Type B pancreatic cell (in vitro differentiated cells): ENCODE measurements at regions not wholly inside any gene's neighbourhood (a gene's known extent, or its start where the extent isn't known, plus 50 kb on each side); places are given as distances from the start of the nearest gene placed in this dataset.

Experiments
- DNase-seq: peaks from one replicate; pipeline ENCODE4 v3.0.0; 2021; ENCODE audit warnings: mixed read lengths; ENCODE audit not compliant: unreplicated experiment; ENCODE audit errors: extremely low spot score
- H3K27ac Mint-ChIP-seq: 2 replicates; pipeline ENCODE4 v1.8.0; 2021; ENCODE audit warnings: mild to moderate bottlenecking, mixed read lengths
- H3K27me3 Mint-ChIP-seq: 2 replicates; pipeline ENCODE4 v1.8.0; 2021; ENCODE audit warnings: mixed read lengths
- H3K36me3 Mint-ChIP-seq: 2 replicates; pipeline ENCODE4 v1.8.0; 2021; ENCODE audit warnings: mixed read lengths
- H3K4me1 Mint-ChIP-seq: one replicate; pipeline ENCODE4 v1.8.0; 2021; ENCODE audit warnings: mixed read lengths; ENCODE audit not compliant: unreplicated experiment
- H3K4me3 Mint-ChIP-seq: 2 replicates; pipeline ENCODE4 v1.8.0; 2021; ENCODE audit warnings: mild to moderate bottlenecking, mixed read lengths
- H3K9me3 Mint-ChIP-seq: 2 replicates; pipeline ENCODE4 v1.8.0; 2021; ENCODE audit warnings: mixed read lengths
- TF ChIP-seq, protein P1 (sequence below): fragments of 200-600 bp; sonication (generic); conservative IDR thresholded peaks from 2 replicates; pipeline ENCODE4 v1.5.0; 2021; ENCODE audit warnings: antibody characterized with exemption, mild to moderate bottlenecking

DNA sequence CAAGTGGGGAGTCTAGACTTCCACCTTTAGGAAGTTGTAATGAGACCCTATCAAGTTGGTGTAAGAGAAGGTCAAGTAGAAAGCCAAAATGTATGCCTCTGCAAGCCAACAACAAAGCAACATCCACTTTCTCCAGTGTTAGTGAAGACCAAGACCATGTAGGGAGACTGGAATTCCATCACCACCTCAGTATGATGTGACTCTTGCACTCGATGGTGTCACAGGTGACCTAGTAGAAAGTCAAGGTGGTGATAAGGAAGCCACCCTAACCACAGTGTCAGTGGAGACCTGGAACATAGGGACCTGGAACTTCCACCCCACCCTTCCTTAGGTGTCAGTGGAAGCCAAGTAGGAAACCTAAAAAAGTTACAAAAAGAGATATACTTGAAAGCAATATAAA, 278.1 kb upstream of the KCNMB2 start:
- TF ChIP-seq, protein P1, sequence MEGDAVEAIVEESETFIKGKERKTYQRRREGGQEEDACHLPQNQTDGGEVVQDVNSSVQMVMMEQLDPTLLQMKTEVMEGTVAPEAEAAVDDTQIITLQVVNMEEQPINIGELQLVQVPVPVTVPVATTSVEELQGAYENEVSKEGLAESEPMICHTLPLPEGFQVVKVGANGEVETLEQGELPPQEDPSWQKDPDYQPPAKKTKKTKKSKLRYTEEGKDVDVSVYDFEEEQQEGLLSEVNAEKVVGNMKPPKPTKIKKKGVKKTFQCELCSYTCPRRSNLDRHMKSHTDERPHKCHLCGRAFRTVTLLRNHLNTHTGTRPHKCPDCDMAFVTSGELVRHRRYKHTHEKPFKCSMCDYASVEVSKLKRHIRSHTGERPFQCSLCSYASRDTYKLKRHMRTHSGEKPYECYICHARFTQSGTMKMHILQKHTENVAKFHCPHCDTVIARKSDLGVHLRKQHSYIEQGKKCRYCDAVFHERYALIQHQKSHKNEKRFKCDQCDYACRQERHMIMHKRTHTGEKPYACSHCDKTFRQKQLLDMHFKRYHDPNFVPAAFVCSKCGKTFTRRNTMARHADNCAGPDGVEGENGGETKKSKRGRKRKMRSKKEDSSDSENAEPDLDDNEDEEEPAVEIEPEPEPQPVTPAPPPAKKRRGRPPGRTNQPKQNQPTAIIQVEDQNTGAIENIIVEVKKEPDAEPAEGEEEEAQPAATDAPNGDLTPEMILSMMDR: no peak
- no peaks in the 10 kb centered on the region for H3K9me3 Mint-ChIP-seq

GRCh38 chr3:178259703-178260102, 276.5 kb upstream of the KCNMB2 start:
- TF ChIP-seq, protein P1: no peak
- Mint-ChIP-seq H3K4me1 (peaks cover 26% of the 10 kb centered on the region), H3K36me3 (no peaks in the 10 kb centered on the region), H3K9me3 (no peaks in the 10 kb centered on the region), H3K27ac (no peak overlapping the region), H3K27me3 (no peaks in the 10 kb centered on the region), H3K4me3 (no peak overlapping the region)
- DNase-seq: no peak

More for the DNA sequence above, 278.1 kb upstream of the KCNMB2 start:
- no peak for DNase-seq
- no peak overlapping the region for H3K4me3 Mint-ChIP-seq
- H3K27ac Mint-ChIP-seq: no peak overlapping the region
- H3K36me3 Mint-ChIP-seq: no peaks in the 10 kb centered on the region
- H3K4me1 Mint-ChIP-seq: peaks cover 18% of the 10 kb centered on the region
- no peaks in the 10 kb centered on the region for H3K27me3 Mint-ChIP-seq

DNA sequence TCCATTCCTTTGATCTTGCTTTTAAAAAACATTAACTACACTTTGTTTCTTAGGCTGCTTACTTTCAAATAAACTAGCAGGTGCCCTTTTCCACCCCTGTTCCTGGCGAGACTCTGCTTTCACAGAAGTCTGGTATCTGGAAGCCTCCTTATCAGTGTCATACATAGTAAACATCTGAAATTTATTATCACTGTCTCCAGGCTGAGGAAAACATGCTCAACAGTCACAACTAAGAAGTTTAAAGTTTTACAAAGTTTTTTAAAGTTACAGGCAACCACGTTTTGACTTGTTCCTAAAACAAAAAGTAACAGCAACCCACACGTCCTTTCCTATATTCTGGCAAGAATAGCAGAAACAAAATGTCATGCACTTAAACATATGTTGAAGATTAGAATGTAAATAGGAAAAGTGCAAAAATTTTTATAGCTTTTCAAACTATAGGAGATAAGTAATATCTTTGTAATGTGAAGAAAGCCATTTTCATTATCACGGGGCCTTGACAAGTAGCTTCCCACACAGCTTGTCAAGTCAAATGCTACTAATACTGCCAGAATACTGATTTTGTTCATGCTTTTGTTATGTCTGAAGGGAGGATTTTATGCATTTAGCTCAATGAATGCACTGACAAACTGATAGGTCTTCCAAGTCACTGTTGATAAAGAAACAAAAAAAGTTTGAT, 275.2 kb upstream of the KCNMB2 start:
- H3K4me1 Mint-ChIP-seq: peaks cover 26% of the 10 kb centered on the region
- no peak overlapping the region for H3K27ac Mint-ChIP-seq
- no peak for DNase-seq
- no peaks in the 10 kb centered on the region for H3K27me3 Mint-ChIP-seq
- H3K4me3 Mint-ChIP-seq: no peak overlapping the region
- H3K9me3 Mint-ChIP-seq: no peaks in the 10 kb centered on the region
- H3K36me3 Mint-ChIP-seq: no peaks in the 10 kb centered on the region
- TF ChIP-seq, protein P1: no peak

GRCh38 chr3:178263236-178263916, 272.9 kb upstream of the KCNMB2 start:
- no peak for DNase-seq
- TF ChIP-seq, protein P1: no peak
- H3K27me3 Mint-ChIP-seq: no peaks in the 10 kb centered on the region
- no peak overlapping the region for H3K4me3 Mint-ChIP-seq
- no peaks in the 10 kb centered on the region for H3K9me3 Mint-ChIP-seq
- H3K27ac Mint-ChIP-seq: no peak overlapping the region
- H3K36me3 Mint-ChIP-seq: no peaks in the 10 kb centered on the region
- H3K4me1 Mint-ChIP-seq: peaks cover 26% of the 10 kb centered on the region

DNA sequence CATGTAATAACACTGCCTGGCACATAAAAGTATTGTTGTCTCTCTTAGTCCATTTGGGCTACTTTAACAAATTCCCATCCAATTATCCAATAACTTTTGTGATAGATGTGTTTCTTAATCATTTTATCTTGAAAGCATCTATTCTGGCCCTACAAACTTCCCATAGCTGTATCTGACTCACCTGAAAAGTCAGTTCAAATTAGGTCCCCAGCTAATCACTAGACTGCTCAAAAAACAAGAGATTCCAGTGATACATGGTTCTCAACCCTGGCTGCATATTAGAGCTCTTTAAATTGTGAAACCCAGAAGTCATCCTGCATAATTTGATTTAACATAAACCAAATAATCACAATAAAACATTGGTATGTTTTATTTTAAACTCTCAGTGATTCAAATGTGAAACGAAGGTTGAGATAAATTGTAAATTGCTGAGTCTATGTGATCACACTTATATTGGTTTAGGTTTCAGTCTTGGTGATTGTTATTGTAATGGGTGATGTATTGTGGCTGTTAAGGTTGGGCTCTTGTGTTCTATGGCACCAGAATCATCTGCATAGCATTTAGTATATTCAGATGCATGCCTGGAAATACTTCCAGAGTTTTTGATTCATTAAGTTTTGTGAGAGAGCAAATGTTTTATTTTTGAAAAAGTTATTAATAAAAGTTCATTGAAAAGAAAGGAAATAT, 268.9 kb upstream of the KCNMB2 start:
- no peak overlapping the region for H3K4me3 Mint-ChIP-seq
- H3K4me1 Mint-ChIP-seq: peaks cover 12% of the 10 kb centered on the region
- H3K27ac Mint-ChIP-seq: no peak overlapping the region
- H3K36me3 Mint-ChIP-seq: no peaks in the 10 kb centered on the region
- H3K9me3 Mint-ChIP-seq: peaks cover 6% of the 10 kb centered on the region
- TF ChIP-seq, protein P1: no peak
- DNase-seq: no peak
- H3K27me3 Mint-ChIP-seq: no peaks in the 10 kb centered on the region
